NCI-H187 (cell line): ENCODE measurements at regions not wholly inside any gene's neighbourhood (a gene's known extent, or its start where the extent isn't known, plus 50 kb on each side); places are given as distances from the start of the nearest gene placed in this dataset.

Experiments
- DNase-seq, 2 experiments: peaks; one replicate each; lab custom pipeline; 2025; lab: John Stamatoyannopoulos, UW

- no peak for DNase-seq
Observed at GRCh38 chr4:79082997-79083396, 143.8 kb upstream of the PAQR3 start.

GRCh38 chr4:79081973-79082372 is 142.7 kb upstream of the PAQR3 start:
- DNase-seq = no peak

- no peak for DNase-seq
Observed at GRCh38 chr4:79078339-79078738, 139.1 kb upstream of the PAQR3 start.

- DNase-seq = no peak
Observed at GRCh38 chr4:79074040-79074439, 134.8 kb upstream of the PAQR3 start.

- DNase-seq = no peak
Observed at GRCh38 chr4:79073471-79073870, 134.2 kb upstream of the PAQR3 start.

- no peak for DNase-seq
Observed at GRCh38 chr4:79065262-79065661, 126.0 kb upstream of the PAQR3 start.

GRCh38 chr4:79064806-79065205 is 125.6 kb upstream of the PAQR3 start:
- no peak for DNase-seq

GRCh38 chr4:79059631-79060399 is 120.6 kb upstream of the PAQR3 start:
- no peak for DNase-seq

- DNase-seq = no peak
Observed at GRCh38 chr4:79057772-79058171, 118.5 kb upstream of the PAQR3 start.

GRCh38 chr4:79053754-79054153 is 114.5 kb upstream of the PAQR3 start:
- DNase-seq = no peak

GRCh38 chr4:79050541-79050880 is 111.3 kb upstream of the PAQR3 start:
- DNase-seq = peak in 1 of 2 experiments; percentile 29

- peak in 1 of 2 experiments; percentile 12 for DNase-seq
Observed at GRCh38 chr4:79049840-79050540, 110.8 kb upstream of the PAQR3 start.

GRCh38 chr4:79048878-79049277 is 109.6 kb upstream of the PAQR3 start:
- DNase-seq = no peak

GRCh38 chr4:79047316-79047715 is 108.1 kb upstream of the PAQR3 start:
- DNase-seq = no peak

- no peak for DNase-seq
Observed at GRCh38 chr4:79046016-79046592, 106.9 kb upstream of the PAQR3 start.

GRCh38 chr4:79044141-79044659 is 105.0 kb upstream of the PAQR3 start:
- DNase-seq = no peak

- no peak for DNase-seq
Observed at GRCh38 chr4:79043138-79043537, 103.9 kb upstream of the PAQR3 start.

- DNase-seq = no peak
Observed at GRCh38 chr4:79042079-79042674, 102.9 kb upstream of the PAQR3 start.

GRCh38 chr4:79034544-79034943 is 95.3 kb upstream of the PAQR3 start:
- no peak for DNase-seq

GRCh38 chr4:79030973-79031372 is 91.7 kb upstream of the PAQR3 start:
- DNase-seq = no peak

- no peak for DNase-seq
Observed at GRCh38 chr4:79027656-79028055, 88.4 kb upstream of the PAQR3 start.

GRCh38 chr4:79025170-79025569 is 85.9 kb upstream of the PAQR3 start:
- no peak for DNase-seq
